Thymus (tissue), 11 donors: ENCODE measurements at regions not wholly inside any gene's neighbourhood (a gene's known extent, or its start where the extent isn't known, plus 50 kb on each side); places are given as distances from the start of the nearest gene placed in this dataset.
"Not testable (repeated sequence)": the region's sequence is repeated elsewhere in the genome, so short reads cannot be mapped to it uniquely, and the experiment has no call there.

Experiments
- DNase-seq, 9 donors: peaks; one replicate each; pipeline ENCODE4 v3.0.0-alpha.2; 2013; ENCODE audit warnings: low spot score in 9 of 9, low read depth in 6 of 9, missing footprints in 1 of 9
- H3K27ac ChIP-seq, 2 donors: one replicate each; pipeline ENCODE4 v1.5.1; 2013; ENCODE audit warnings: control low read depth in 1 of 2, low read depth in 1 of 2, low read length in 1 of 2, mild to moderate bottlenecking in 1 of 2, moderate library complexity in 1 of 2
- H3K27me3 ChIP-seq, 2 donors: one replicate each; pipeline ENCODE4 v1.5.1; 2013; ENCODE audit warnings: low read length in 1 of 2; ENCODE audit not compliant: control insufficient read depth in 2 of 2, insufficient read depth in 1 of 2
- H3K36me3 ChIP-seq, 2 donors: one replicate each; pipeline ENCODE4 v1.5.1; 2013; ENCODE audit warnings: low read length in 1 of 2, mild to moderate bottlenecking in 1 of 2, moderate library complexity in 1 of 2; ENCODE audit not compliant: control insufficient read depth in 2 of 2, insufficient read depth in 2 of 2
- H3K4me1 ChIP-seq, 2 donors: one replicate each; pipeline ENCODE4 v1.5.1; 2013; ENCODE audit warnings: low read length in 2 of 2; ENCODE audit not compliant: control insufficient read depth in 2 of 2, insufficient read depth in 2 of 2
- H3K4me3 ChIP-seq, 2 donors: one replicate each; pipeline ENCODE4 v1.5.1; 2013; ENCODE audit warnings: low read length in 2 of 2, control low read depth in 1 of 2, mild to moderate bottlenecking in 1 of 2
- H3K9me3 ChIP-seq, 2 donors: one replicate each; pipeline ENCODE4 v1.5.1; 2013; ENCODE audit warnings: low read length in 1 of 2, mild to moderate bottlenecking in 1 of 2; ENCODE audit not compliant: control insufficient read depth in 2 of 2, insufficient read depth in 1 of 2
- WGBS: extraction: QIAGEN DNeasy Blood & Tissue Kit; methylation state at CpG from one replicate; pipeline ENCODE4 v1.1.7; 2013; 5-methylcytosine and 5-hydroxymethylcytosine counted together
- donor health status: healthy.

GRCh38 chr3:28627843-28628242 is 279.2 kb upstream of the AZI2 start:
- H3K4me1 ChIP-seq, H3K27me3 ChIP-seq, H3K4me3 ChIP-seq, H3K36me3 ChIP-seq, H3K9me3 ChIP-seq, H3K27ac ChIP-seq, DNase-seq: not testable (repeated sequence)
- 89% methylated on average over 2 of the region's 2 CpGs for WGBS

GRCh38 chr3:28634019-28634418 is 285.4 kb upstream of the AZI2 start:
- H3K4me1 ChIP-seq, result no peaks in the 10 kb centered on the region
- DNase-seq, result no peak

GRCh38 chr3:28637742-28638141 is 289.1 kb upstream of the AZI2 start:
- no peak for DNase-seq
- no peak overlapping the region for H3K4me3 ChIP-seq
- H3K4me1 ChIP-seq, result no peaks in the 10 kb centered on the region
- WGBS, result 90% methylated on average over 3 of the region's 3 CpGs
- no peak overlapping the region for H3K27ac ChIP-seq
- H3K36me3 ChIP-seq, result no peaks in the 10 kb centered on the region
- no peaks in the 10 kb centered on the region for H3K9me3 ChIP-seq
- H3K27me3 ChIP-seq, result no peaks in the 10 kb centered on the region

More at GRCh38 chr3:28634019-28634418, 285.4 kb upstream of the AZI2 start:
- Histone ChIP-seq H3K27me3 (no peaks in the 10 kb centered on the region), H3K27ac (no peak overlapping the region), H3K4me3 (no peak overlapping the region), H3K9me3 (no peaks in the 10 kb centered on the region), H3K36me3 (no peaks in the 10 kb centered on the region)
- 94% methylated on average over 2 of the region's 2 CpGs for WGBS

- no peak for DNase-seq
- no peaks in the 10 kb centered on the region for H3K4me1 ChIP-seq
- H3K4me3 ChIP-seq, result no peak overlapping the region
- H3K36me3 ChIP-seq, result no peaks in the 10 kb centered on the region
- 65% methylated on average over 2 of the region's 2 CpGs for WGBS
- no peak overlapping the region for H3K27ac ChIP-seq
- no peaks in the 10 kb centered on the region for H3K27me3 ChIP-seq
- H3K9me3 ChIP-seq, result no peaks in the 10 kb centered on the region
These were observed 296.5 kb upstream of the AZI2 start for GRCh38 chr3:28645149-28645548.

DNA sequence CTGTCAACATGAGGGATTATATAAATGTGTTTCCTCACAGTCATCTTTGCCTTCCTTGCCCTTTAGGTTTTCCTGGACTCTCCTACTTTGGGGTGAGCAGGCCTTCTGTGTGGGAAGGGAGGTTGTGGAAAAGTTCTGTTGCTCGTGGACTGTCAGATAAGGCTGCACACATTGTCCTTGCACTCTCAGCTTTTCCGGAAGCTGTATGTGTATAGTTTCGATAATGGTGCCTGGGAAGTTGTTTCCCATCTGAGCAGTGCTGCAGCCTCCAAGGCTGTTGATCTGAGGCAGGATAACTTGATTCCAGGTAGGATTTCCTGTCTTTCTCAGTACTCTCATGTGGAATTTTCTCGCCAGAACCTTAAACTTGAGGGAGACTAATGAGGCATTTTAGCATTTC is 297.8 kb upstream of the AZI2 start:
- Histone ChIP-seq H3K4me1 (no peaks in the 10 kb centered on the region), H3K36me3 (no peaks in the 10 kb centered on the region), H3K9me3 (no peaks in the 10 kb centered on the region), H3K27me3 (no peaks in the 10 kb centered on the region), H3K4me3 (no peak overlapping the region), H3K27ac (no peak overlapping the region)
- DNase-seq, result no peak
- WGBS, result 84% methylated on average over 4 of the region's 4 CpGs

- H3K9me3 ChIP-seq, result no peaks in the 10 kb centered on the region
- no peaks in the 10 kb centered on the region for H3K27me3 ChIP-seq
- no peak for DNase-seq
- no peak overlapping the region for H3K4me3 ChIP-seq
- 90% methylated on average over 2 of the region's 2 CpGs for WGBS
- H3K4me1 ChIP-seq, result no peaks in the 10 kb centered on the region
- H3K36me3 ChIP-seq, result no peaks in the 10 kb centered on the region
- no peak overlapping the region for H3K27ac ChIP-seq
These were observed 300.6 kb upstream of the AZI2 start for GRCh38 chr3:28649266-28649665.

GRCh38 chr3:28651159-28651558 is 302.5 kb upstream of the AZI2 start:
- 87% methylated on average over 3 of the region's 3 CpGs for WGBS
- H3K27ac ChIP-seq, result no peak overlapping the region
- H3K27me3 ChIP-seq, result no peaks in the 10 kb centered on the region

GRCh38 chr3:28664123-28664522 is 315.5 kb upstream of the AZI2 start:
- DNase-seq, result no peak
- WGBS, result 96% methylated on average over 5 of the region's 5 CpGs
- no peaks in the 10 kb centered on the region for H3K9me3 ChIP-seq
- no peaks in the 10 kb centered on the region for H3K36me3 ChIP-seq
- H3K4me3 ChIP-seq, result no peak overlapping the region
- no peak overlapping the region for H3K27ac ChIP-seq
- H3K27me3 ChIP-seq, result no peaks in the 10 kb centered on the region
- no peaks in the 10 kb centered on the region for H3K4me1 ChIP-seq

More at GRCh38 chr3:28651159-28651558, 302.5 kb upstream of the AZI2 start:
- no peak for DNase-seq
- Histone ChIP-seq H3K4me1 (no peaks in the 10 kb centered on the region), H3K9me3 (no peaks in the 10 kb centered on the region), H3K4me3 (no peak overlapping the region), H3K36me3 (no peaks in the 10 kb centered on the region)

GRCh38 chr3:28667646-28668621 is 319.3 kb upstream of the AZI2 start:
- H3K36me3 ChIP-seq, result no peaks in the 10 kb centered on the region
- no peaks in the 10 kb centered on the region for H3K4me1 ChIP-seq
- WGBS, result 68% methylated on average over 5 of the region's 5 CpGs
- no peak overlapping the region for H3K4me3 ChIP-seq
- H3K9me3 ChIP-seq, result no peaks in the 10 kb centered on the region
- no peak overlapping the region for H3K27ac ChIP-seq
- peak; percentile 13 to 80 (median 57) for DNase-seq
- H3K27me3 ChIP-seq, result no peaks in the 10 kb centered on the region
